ENCODE measurements at regions not wholly inside any gene's neighbourhood (a gene's known extent, or its start where the extent isn't known, plus 50 kb on each side); places are given as distances from the start of the nearest gene placed in this dataset.

DNA sequence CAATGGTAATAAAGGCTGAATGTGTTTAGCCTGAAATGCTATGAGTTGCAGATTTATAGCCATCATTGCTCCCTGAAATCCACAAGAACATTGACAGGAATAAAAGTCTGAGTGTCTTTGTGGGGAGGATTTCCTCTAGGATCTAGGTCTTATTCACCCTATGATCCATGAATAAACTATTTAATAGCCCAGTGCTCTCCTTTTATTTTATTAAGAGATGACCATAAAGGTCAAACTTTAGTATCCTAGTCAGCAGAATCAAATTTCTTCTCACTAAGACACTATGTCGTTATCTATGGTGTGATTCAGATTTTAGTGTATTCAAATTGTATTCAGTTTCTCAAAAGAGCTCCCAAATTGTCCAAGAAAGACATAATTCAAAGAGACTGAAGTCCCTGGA lies 67.8 kb upstream of the AKR1E2 start:
- Histone ChIP-seq H3K27me3 (ENCODE audit: insufficient read depth, poor library complexity, severe bottlenecking) (no peaks in the 10 kb centered on the region), H3K9me3 (ENCODE audit: severe bottlenecking) (no peaks in the 10 kb centered on the region), H3K36me3 (ENCODE audit: low read depth) (no peaks in the 10 kb centered on the region), H3K27ac (ENCODE audit: poor library complexity, severe bottlenecking) (peak overlapping the region; percentile 35), H3K4me1 (ENCODE audit: insufficient read depth, poor library complexity, severe bottlenecking) (peaks cover 12% of the 10 kb centered on the region), H3K4me3 (ENCODE audit: severe bottlenecking) (no peak overlapping the region)
- ATAC-seq (ENCODE audit: low read depth) = peak; percentile 49; the same call in 2 of the 3 replicates
- TF ChIP-seq, protein P1, sequence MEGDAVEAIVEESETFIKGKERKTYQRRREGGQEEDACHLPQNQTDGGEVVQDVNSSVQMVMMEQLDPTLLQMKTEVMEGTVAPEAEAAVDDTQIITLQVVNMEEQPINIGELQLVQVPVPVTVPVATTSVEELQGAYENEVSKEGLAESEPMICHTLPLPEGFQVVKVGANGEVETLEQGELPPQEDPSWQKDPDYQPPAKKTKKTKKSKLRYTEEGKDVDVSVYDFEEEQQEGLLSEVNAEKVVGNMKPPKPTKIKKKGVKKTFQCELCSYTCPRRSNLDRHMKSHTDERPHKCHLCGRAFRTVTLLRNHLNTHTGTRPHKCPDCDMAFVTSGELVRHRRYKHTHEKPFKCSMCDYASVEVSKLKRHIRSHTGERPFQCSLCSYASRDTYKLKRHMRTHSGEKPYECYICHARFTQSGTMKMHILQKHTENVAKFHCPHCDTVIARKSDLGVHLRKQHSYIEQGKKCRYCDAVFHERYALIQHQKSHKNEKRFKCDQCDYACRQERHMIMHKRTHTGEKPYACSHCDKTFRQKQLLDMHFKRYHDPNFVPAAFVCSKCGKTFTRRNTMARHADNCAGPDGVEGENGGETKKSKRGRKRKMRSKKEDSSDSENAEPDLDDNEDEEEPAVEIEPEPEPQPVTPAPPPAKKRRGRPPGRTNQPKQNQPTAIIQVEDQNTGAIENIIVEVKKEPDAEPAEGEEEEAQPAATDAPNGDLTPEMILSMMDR (IDR thresholded peaks at IDR 0.05; ENCODE audit: poor library complexity, severe bottlenecking) = no peak
- no peak for DNase-seq (ENCODE audit: low spot score)

DNA sequence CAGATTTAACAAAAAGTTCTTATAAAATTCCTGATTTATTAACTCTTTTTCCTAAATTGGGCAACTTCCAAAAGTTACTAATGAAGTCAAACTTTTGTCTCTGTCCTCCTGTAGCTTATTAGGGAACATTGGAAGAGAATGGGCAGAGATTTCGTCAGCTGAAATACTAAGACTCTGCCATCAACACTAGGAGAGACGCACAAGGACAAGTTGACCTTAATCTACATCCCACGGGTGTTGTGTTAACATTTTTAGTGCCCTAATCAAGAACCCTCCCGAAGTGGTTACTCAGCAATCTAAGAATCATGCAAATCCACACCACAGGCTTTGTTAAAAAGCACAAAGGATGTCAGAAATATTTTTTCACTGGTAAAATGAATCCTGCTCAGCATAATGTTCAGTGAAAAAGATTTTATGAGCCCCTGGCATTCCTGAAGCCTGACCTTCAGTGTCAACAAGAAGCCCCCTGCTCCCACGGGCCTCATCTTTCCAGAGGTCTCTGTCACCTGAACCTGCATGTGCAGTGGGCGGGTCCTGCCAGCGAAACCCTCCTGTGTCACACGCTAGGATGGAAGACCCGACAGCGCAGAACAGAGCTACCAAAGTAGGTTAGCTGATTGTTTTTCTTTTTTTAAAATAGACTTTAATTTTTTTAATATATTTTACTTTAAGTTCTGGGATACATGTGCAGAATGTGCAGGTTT lies 70.6 kb upstream of the AKR1E2 start:
- DNase-seq (ENCODE audit: low spot score) (no peak), ATAC-seq (ENCODE audit: low read depth) (no peak)
- Histone ChIP-seq H3K36me3 (ENCODE audit: low read depth) (no peaks in the 10 kb centered on the region), H3K9me3 (ENCODE audit: severe bottlenecking) (no peaks in the 10 kb centered on the region), H3K4me1 (ENCODE audit: insufficient read depth, poor library complexity, severe bottlenecking) (peaks cover 8% of the 10 kb centered on the region), H3K27ac (ENCODE audit: poor library complexity, severe bottlenecking) (no peak overlapping the region), H3K27me3 (ENCODE audit: insufficient read depth, poor library complexity, severe bottlenecking) (no peaks in the 10 kb centered on the region), H3K4me3 (ENCODE audit: severe bottlenecking) (no peak overlapping the region)
- TF ChIP-seq, protein P1 (IDR thresholded peaks at IDR 0.05; ENCODE audit: poor library complexity, severe bottlenecking) = no peak

- DNase-seq (ENCODE audit: low spot score) = no peak
- H3K36me3 ChIP-seq (ENCODE audit: low read depth) = no peaks in the 10 kb centered on the region
- no peak overlapping the region for H3K27ac ChIP-seq (ENCODE audit: poor library complexity, severe bottlenecking)
- ATAC-seq (ENCODE audit: low read depth) = no peak
- H3K4me3 ChIP-seq (ENCODE audit: severe bottlenecking) = no peak overlapping the region
- no peaks in the 10 kb centered on the region for H3K9me3 ChIP-seq (ENCODE audit: severe bottlenecking)
- TF ChIP-seq, protein P1 (IDR thresholded peaks at IDR 0.05; ENCODE audit: poor library complexity, severe bottlenecking) = no peak
- peaks cover 8% of the 10 kb centered on the region for H3K4me1 ChIP-seq (ENCODE audit: insufficient read depth, poor library complexity, severe bottlenecking)
- no peaks in the 10 kb centered on the region for H3K27me3 ChIP-seq (ENCODE audit: insufficient read depth, poor library complexity, severe bottlenecking)
Observed at GRCh38 chr10:4754143-4754542, 71.9 kb upstream of the AKR1E2 start.

- Histone ChIP-seq H3K4me1 (ENCODE audit: insufficient read depth, poor library complexity, severe bottlenecking) (no peaks in the 10 kb centered on the region), H3K27ac (ENCODE audit: poor library complexity, severe bottlenecking) (no peak overlapping the region), H3K27me3 (ENCODE audit: insufficient read depth, poor library complexity, severe bottlenecking) (no peaks in the 10 kb centered on the region), H3K4me3 (ENCODE audit: severe bottlenecking) (no peak overlapping the region), H3K36me3 (ENCODE audit: low read depth) (no peaks in the 10 kb centered on the region), H3K9me3 (ENCODE audit: severe bottlenecking) (no peaks in the 10 kb centered on the region)
- TF ChIP-seq, protein P1 (IDR thresholded peaks at IDR 0.05; ENCODE audit: poor library complexity, severe bottlenecking) = no peak
- DNase-seq (ENCODE audit: low spot score) = no peak
- ATAC-seq (ENCODE audit: low read depth) = no peak
Observed at GRCh38 chr10:4751211-4751610, 74.8 kb upstream of the AKR1E2 start.

DNA sequence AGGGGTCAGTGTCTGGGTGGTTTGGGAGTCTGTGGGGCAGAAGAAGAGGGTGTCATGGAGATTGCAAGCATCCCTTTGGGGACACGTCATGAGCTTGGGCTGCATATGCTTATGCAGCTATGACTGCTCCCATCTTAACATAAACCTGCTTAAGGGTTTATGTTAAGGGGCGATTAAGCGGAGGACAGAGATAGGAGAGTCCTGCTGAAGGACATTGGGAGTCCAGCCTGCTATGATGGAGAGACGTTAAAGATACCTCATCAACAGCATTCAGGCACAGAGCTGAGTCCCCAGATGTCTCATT lies 76.8 kb upstream of the AKR1E2 start:
- no peak overlapping the region for H3K27ac ChIP-seq (ENCODE audit: poor library complexity, severe bottlenecking)

More for the DNA sequence above, 76.8 kb upstream of the AKR1E2 start:
- H3K27me3 ChIP-seq (ENCODE audit: insufficient read depth, poor library complexity, severe bottlenecking) = no peaks in the 10 kb centered on the region
- DNase-seq (ENCODE audit: low spot score) (no peak), ATAC-seq (ENCODE audit: low read depth) (no peak)
- H3K4me1 ChIP-seq (ENCODE audit: insufficient read depth, poor library complexity, severe bottlenecking) = no peaks in the 10 kb centered on the region
- no peaks in the 10 kb centered on the region for H3K36me3 ChIP-seq (ENCODE audit: low read depth)
- TF ChIP-seq, protein P1 (IDR thresholded peaks at IDR 0.05; ENCODE audit: poor library complexity, severe bottlenecking) = no peak
- no peak overlapping the region for H3K4me3 ChIP-seq (ENCODE audit: severe bottlenecking)
- H3K9me3 ChIP-seq (ENCODE audit: severe bottlenecking) = no peaks in the 10 kb centered on the region

Measured in RWPE2 (cell line).